Naive thymus-derived CD8-positive, alpha-beta T cell (primary cell): ENCODE measurements at regions not wholly inside any gene's neighbourhood (a gene's known extent, or its start where the extent isn't known, plus 50 kb on each side); places are given as distances from the start of the nearest gene placed in this dataset.
"Not testable (repeated sequence)": the region's sequence is repeated elsewhere in the genome, so short reads cannot be mapped to it uniquely, and the experiment has no call there.

ENCODE experiments used
- ATAC-seq, 2 donors: fragments of 150-1000 bp; cut with Tn5 transposase in 1 of 2; sonication (Bioruptor Pico), chemical (Tn5 transposase) in 1 of 2; 1 replicate in 1 of 2; 2 replicates in 1 of 2; pipeline ENCODE4 v1.10.0; 2021; ENCODE audit warnings: mild to moderate bottlenecking in 2 of 2, moderate library complexity in 2 of 2
- POLR2A ChIA-PET: fragments of 350-600 bp; sonication (Branson Sonifier 250); formaldehyde crosslinking; loops from one replicate; lab custom pipeline; 2021; ENCODE audit warnings: antibody characterized with exemption; lab: Charles Lee
- DNase-seq, 10 donors: peaks; one replicate each; pipeline versions ENCODE4 v3.0.0 to v3.0.0-alpha.2; 2020 to 2022
- H3K27ac Mint-ChIP-seq, 10 donors: one replicate each; pipeline ENCODE4 v1.8.0; 2020 to 2022; ENCODE audit warnings: mild to moderate bottlenecking in 10 of 10, mixed read lengths in 10 of 10, moderate library complexity in 4 of 10, inconsistent platforms in 1 of 10
- H3K27me3 Mint-ChIP-seq, 5 donors: one replicate each; pipeline ENCODE4 v1.8.0; 2021 to 2022; ENCODE audit warnings: mixed read lengths in 5 of 5
- H3K36me3 Mint-ChIP-seq, 3 donors: one replicate each; pipeline ENCODE4 v1.8.0; 2020 to 2022; ENCODE audit warnings: mixed read lengths in 3 of 3, mild to moderate bottlenecking in 2 of 3, inconsistent platforms in 1 of 3
- H3K4me1 Mint-ChIP-seq, 4 donors: one replicate each; pipeline ENCODE4 v1.8.0; 2021 to 2022; ENCODE audit warnings: mixed read lengths in 4 of 4
- H3K4me3 Mint-ChIP-seq, 10 donors: one replicate each; pipeline ENCODE4 v1.8.0; 2020 to 2022; ENCODE audit warnings: mild to moderate bottlenecking in 10 of 10, mixed read lengths in 10 of 10, moderate library complexity in 6 of 10, inconsistent platforms in 1 of 10
- H3K9me3 Mint-ChIP-seq, 9 donors: one replicate each; pipeline ENCODE4 v1.8.0; 2020 to 2022; ENCODE audit warnings: mixed read lengths in 9 of 9, mild to moderate bottlenecking in 3 of 9, inconsistent platforms in 1 of 9, moderate library complexity in 1 of 9

DNA sequence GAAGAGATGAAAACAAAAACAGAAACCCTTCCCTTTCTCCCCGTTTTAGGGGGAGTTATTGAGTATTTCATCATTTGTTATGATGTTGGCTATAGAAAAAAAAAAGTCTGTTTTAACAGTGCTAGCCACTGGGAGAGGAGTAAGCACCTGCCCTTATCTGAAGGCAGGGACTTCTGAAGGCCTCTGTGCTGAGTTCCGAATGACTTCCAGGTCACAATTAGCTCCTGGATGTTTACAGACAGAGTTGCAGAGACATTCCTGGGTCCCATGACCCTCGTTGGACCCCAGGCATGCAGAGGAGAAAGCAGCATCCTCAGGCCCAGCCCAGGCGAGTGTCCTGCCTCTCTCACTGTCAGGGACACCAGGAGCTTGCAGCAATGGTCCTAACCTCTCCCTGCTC lies 328.5 kb downstream of the CACNA1B start:
- POLR2A ChIA-PET, H3K4me1 Mint-ChIP-seq, H3K27me3 Mint-ChIP-seq, H3K9me3 Mint-ChIP-seq, H3K36me3 Mint-ChIP-seq, H3K4me3 Mint-ChIP-seq, ATAC-seq, DNase-seq, H3K27ac Mint-ChIP-seq: not testable (repeated sequence)

DNA sequence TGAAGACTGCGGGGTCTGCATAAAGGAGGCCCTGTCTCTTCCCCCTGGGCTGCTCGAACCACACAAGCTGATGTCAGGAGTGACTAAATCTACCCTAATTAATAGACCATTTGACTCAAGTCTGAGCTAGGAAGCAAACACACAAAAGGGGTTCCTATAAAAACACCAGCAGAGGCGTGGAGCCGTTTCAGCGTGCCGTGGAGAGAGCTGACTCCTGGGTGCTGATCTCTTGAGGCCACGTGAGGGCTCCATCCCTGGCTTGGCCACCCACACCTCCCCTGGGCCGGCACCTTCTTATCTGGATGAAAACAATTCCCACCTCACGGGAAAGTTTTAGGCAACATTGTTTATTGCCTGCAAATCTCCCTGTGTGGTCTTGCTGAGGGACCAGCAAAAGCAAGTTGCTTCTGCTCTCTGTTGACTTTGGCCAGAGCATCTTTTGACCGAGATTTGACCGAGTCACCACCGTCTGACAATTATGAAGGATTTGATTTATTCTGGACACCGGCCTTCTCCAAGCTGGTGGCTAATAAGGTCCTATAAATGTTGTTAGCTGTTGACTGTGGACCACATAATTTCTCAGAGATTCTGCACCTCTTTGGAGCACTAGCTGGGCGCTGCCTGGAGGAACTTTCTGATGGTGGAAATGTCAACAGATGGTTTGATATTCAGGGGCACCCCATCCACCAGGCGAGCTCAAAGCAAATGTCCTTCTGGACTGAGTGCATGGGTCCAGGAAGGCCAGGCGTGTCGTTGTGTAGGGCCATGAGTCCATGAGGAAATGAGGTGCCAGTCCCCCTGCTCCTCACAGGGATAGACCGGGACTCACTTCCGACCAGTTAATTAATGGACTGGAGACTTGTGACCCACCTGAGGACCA lies 330.0 kb downstream of the CACNA1B start:
- ATAC-seq, H3K27ac Mint-ChIP-seq, POLR2A ChIA-PET, H3K9me3 Mint-ChIP-seq, H3K36me3 Mint-ChIP-seq, DNase-seq, H3K4me3 Mint-ChIP-seq, H3K27me3 Mint-ChIP-seq, H3K4me1 Mint-ChIP-seq: not testable (repeated sequence)

DNA sequence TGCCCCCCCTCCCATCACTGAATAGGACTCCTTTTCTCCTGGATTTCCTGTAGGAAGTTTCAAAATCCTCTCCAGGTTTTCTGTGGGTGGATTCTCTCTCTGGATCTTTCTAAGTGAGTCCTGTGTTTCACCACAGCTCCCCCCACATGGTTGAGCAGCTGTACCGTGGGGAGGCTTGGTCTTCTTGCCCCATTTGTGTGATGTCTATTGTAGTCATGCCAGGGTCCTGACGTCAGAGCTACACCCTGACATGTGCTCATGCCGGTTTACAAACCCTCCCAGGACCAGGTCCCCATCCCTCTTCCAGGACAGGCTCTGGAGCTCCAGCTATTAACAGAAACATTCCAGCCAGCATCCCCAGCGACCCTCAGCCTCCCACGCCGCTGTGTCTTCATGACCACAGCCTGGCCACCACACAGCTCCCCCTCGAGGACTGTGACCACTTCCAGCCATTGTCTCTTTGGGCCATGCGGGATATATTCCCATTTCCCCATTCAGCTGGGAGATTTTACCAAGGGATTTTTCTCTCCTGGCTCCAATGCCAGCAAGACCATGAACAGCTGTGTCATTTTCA lies 331.6 kb downstream of the CACNA1B start:
- H3K27ac Mint-ChIP-seq, DNase-seq, POLR2A ChIA-PET, H3K9me3 Mint-ChIP-seq, H3K27me3 Mint-ChIP-seq, H3K4me3 Mint-ChIP-seq, ATAC-seq, H3K36me3 Mint-ChIP-seq, H3K4me1 Mint-ChIP-seq: not testable (repeated sequence)

DNA sequence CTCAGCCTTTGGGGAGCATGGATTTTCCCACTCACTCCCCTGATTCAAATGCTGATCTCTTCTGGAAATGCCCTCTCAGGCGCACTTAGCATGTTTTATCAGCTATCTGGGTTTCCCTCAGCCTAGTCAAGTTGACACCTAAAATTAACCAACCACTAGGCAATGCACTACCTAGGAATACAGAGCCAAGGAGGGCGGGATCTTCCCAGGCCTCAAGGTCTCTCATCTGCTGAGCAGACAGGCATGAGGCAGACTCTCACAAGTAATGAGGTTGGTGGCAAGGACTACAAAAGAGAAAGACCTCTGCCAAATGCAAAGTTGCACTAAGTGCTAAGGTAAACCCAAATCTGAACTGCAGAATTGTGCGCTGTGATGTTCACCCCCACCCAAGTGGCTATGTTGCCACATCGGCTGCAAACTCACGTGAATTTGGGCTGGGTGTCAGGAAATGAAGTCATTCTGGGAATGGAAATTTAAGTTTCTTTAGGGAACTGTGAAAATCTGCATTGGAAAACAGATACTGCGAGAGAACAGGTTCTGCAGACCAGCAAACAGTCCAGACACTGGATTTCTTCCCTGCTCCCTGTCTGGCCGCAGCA lies 332.9 kb downstream of the CACNA1B start:
- H3K27ac Mint-ChIP-seq, POLR2A ChIA-PET, H3K9me3 Mint-ChIP-seq, H3K4me3 Mint-ChIP-seq, H3K4me1 Mint-ChIP-seq, H3K36me3 Mint-ChIP-seq, H3K27me3 Mint-ChIP-seq, DNase-seq, ATAC-seq: not testable (repeated sequence)

DNA sequence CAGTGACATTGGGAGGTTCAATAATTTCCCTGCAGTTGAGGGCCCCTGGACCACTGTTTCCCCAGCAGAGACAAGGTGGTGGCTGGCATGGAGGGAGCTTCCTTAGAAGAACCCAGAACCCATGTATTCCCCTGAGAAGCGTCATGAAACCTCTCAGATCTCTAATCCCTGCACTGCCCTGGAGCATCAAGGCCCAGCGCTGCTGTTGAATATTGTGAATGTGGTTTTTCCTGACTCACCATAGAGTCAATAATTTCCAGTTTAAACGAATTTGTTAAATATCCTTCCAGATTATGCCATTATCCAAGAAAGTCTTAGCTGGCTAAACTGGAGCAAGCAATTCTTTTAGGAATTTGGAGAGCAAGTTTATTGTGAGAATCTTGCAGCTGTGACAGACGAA lies 333.5 kb downstream of the CACNA1B start:
- H3K4me1 Mint-ChIP-seq, H3K27ac Mint-ChIP-seq, H3K9me3 Mint-ChIP-seq, H3K36me3 Mint-ChIP-seq, H3K27me3 Mint-ChIP-seq, ATAC-seq, POLR2A ChIA-PET, DNase-seq, H3K4me3 Mint-ChIP-seq: not testable (repeated sequence)

DNA sequence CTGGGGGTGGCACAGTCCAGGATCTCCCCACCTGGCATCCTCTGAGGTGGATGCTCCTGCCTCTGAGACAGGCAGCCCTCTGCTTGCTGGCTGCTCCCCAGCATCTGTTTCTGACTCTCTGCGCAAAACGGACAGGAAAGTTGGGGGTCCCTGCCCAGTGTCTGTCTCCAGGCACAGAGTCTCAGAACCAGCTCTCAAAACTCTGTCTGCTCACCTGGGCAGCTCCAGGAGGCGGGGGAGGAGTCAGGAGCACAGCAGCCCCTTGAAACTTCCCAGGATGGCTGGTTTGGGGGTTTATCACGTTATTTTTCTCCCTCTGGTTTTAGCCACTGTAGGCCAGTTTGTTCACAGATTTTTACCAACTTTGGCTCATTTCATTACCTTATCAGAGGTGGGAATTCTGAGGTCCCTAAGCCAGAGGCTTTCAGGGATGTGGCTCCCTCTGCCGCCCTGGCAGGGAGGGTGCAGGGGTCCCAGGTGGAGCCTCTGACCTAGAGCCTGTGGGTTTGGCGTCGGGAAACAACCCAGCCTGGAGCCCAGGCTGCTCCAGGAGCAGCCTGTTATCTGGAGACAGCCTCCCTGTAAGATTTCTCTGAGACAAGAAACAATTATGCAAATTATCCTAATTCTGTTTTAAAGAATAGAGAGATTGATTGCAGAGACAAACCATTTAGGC lies 334.1 kb downstream of the CACNA1B start:
- H3K36me3 Mint-ChIP-seq, H3K9me3 Mint-ChIP-seq, H3K27ac Mint-ChIP-seq, ATAC-seq, POLR2A ChIA-PET, H3K4me3 Mint-ChIP-seq, H3K4me1 Mint-ChIP-seq, DNase-seq, H3K27me3 Mint-ChIP-seq: not testable (repeated sequence)

DNA sequence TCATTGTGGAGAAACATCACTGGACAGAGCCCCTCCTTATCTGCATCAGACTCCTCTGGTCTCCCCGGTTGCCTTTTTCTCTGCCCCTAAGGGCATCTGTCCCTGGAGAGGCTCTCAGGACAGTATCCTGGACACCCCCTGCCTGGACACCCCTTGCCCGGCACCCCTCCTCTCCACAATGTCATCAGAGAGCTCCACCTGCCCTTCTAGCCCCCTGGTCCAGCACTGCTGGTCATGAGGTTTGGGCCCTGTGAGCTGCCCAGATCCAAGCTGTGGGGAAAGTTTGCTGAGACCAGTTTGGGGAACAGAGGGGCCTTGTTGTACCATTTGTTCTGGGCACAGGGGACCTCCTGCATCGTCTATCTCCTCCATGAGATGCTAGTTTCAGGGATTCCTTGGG lies 335.2 kb downstream of the CACNA1B start:
- POLR2A ChIA-PET, H3K36me3 Mint-ChIP-seq, H3K4me1 Mint-ChIP-seq, ATAC-seq, DNase-seq, H3K27ac Mint-ChIP-seq, H3K9me3 Mint-ChIP-seq, H3K4me3 Mint-ChIP-seq, H3K27me3 Mint-ChIP-seq: not testable (repeated sequence)

DNA sequence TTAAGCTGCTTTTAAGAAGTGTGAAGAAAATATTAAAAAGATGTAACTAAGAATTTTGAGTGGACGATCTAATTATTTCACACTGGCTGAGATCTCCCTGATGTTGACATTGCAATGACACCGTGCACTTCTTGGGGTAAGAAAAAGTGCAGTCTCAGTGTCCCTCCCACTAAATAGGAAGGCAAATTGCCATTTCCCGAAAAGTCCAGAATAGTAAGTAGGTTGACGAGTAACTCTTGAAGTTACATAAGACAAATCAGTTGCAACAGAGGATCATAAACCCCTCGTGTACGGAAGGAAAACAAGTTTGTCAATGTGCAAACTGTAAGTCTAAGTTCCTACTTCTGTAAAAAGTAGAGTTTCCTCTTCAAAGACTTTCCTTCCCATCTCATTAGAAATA lies 336.2 kb downstream of the CACNA1B start:
- H3K9me3 Mint-ChIP-seq, H3K36me3 Mint-ChIP-seq, DNase-seq, H3K4me1 Mint-ChIP-seq, H3K27me3 Mint-ChIP-seq, H3K27ac Mint-ChIP-seq, ATAC-seq, H3K4me3 Mint-ChIP-seq, POLR2A ChIA-PET: not testable (repeated sequence)

DNA sequence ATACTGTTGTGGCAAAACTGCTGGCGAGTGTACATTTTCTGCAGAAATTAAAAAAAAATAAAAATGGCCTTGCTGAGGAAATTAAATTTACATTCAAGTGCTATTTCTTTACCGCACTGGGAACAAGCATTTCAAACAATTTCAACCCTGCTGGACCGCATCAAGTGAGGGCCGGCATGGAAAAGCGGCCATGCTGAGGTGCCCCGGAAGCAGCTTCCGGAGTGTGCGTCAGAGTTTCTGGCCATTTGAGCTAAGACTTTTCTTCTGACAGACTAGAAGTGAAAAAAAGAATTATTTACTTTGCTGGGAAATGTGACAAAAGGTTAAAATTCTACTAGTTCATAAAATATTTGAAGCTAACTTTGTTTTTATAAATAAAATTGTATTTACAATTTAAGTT lies 337.0 kb downstream of the CACNA1B start:
- H3K27ac Mint-ChIP-seq, H3K36me3 Mint-ChIP-seq, H3K4me3 Mint-ChIP-seq, DNase-seq, ATAC-seq, POLR2A ChIA-PET, H3K27me3 Mint-ChIP-seq, H3K4me1 Mint-ChIP-seq, H3K9me3 Mint-ChIP-seq: not testable (repeated sequence)

DNA sequence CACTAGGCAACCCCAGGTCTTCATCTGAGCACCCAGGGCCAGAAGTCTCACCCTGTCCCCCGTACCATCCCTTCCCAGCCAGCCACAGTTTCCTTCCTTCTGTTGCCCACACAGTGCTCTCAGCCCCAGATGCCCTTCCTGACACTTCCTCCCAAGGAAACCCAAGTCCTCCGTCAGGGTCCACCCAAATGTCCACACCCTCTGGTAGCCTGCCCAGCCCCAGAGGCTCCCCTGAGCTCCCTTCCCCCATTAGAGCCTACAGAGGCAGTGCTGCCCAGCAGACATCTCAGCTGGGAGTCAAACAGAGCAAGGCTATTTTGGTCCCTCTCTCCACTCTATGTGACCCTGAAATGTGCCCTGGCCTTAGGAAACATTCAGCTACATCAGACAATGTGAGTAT lies 338.0 kb downstream of the CACNA1B start:
- H3K27me3 Mint-ChIP-seq, H3K4me1 Mint-ChIP-seq, POLR2A ChIA-PET, H3K4me3 Mint-ChIP-seq, DNase-seq, H3K36me3 Mint-ChIP-seq, ATAC-seq, H3K9me3 Mint-ChIP-seq, H3K27ac Mint-ChIP-seq: not testable (repeated sequence)

DNA sequence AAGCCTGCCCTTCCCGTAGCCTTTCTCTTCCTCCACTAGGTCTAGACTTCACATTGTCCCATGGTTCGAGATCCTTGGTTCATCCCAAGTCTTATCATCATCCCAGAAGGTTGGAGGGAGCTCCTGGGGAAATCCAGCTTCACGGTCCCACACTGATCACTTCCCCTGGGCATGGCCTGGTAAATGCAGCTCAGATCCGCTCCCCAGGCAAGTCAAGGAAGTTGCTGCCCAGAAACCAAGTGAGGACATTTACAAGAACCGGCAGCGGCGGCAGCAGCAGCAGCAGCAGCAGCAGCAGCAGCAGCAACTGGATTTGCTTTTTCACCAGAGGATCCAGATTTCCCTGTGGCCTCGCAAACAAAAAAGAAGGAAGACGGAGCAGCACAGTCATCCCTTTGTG lies 339.2 kb downstream of the CACNA1B start:
- H3K27me3 Mint-ChIP-seq, H3K36me3 Mint-ChIP-seq, ATAC-seq, H3K4me1 Mint-ChIP-seq, H3K9me3 Mint-ChIP-seq, DNase-seq, POLR2A ChIA-PET, H3K27ac Mint-ChIP-seq: not testable (repeated sequence)
- peak overlapping the region in 1 of 10 donors; percentile 42 for H3K4me3 Mint-ChIP-seq

DNA sequence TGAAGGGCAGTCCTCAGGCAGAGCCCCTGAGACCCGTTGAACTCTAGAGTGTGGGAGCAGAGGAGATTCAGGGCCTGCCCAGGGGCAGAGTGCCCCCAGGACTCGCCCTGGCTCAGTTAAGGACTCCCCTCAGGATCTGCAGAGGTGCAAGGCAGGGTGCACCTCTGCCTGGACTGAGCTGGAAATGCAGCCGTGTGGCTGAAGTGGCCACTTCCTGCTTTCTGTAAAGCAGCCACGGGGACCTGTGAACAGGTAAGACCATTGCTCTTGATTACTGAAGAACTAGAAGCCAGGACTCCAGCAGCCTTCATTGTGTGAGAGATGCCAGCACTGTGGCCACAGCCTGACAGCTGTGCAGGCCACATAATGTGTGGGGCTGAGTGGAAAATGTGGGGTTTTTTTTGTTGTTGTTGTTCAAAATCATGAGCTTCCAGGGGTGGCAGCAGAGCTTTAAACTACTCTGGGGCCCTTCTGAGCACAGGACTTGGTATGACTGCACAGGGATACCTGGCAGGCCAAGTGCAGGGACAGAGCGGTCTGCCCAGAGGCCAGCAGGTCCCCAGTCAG lies 339.8 kb downstream of the CACNA1B start:
- DNase-seq, ATAC-seq, H3K9me3 Mint-ChIP-seq, H3K27me3 Mint-ChIP-seq, H3K27ac Mint-ChIP-seq, H3K4me1 Mint-ChIP-seq, H3K36me3 Mint-ChIP-seq, POLR2A ChIA-PET: not testable (repeated sequence)
- H3K4me3 Mint-ChIP-seq, result peak overlapping the region in 1 of 10 donors; percentile 36

DNA sequence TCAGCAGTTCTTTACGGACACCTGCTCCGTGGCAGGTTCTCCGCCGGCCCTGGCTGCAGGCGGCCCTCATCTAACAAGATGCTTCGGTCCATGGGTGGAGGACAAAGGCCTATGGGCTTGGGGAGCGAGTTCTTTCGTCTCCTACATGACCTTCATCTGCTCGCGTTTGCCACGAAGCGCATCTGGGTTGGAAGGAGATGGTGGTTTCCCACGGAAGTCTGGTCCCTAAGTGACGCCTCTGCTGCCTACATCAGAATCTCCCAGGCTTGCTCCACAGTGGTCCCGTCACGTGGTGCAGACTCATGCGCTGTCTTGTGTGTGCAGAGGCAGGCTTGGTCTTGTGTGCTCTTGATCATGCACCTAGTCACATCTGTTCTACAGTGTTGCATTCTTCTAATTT lies 341.7 kb downstream of the CACNA1B start:
- H3K27ac Mint-ChIP-seq, H3K4me1 Mint-ChIP-seq, H3K4me3 Mint-ChIP-seq, H3K27me3 Mint-ChIP-seq, POLR2A ChIA-PET, ATAC-seq, H3K36me3 Mint-ChIP-seq, DNase-seq, H3K9me3 Mint-ChIP-seq: not testable (repeated sequence)
